GM23248 (cell line): ENCODE measurements at regions not wholly inside any gene's neighbourhood (a gene's known extent, or its start where the extent isn't known, plus 50 kb on each side); places are given as distances from the start of the nearest gene placed in this dataset.

Experiments used
- DNase-seq: peaks from one replicate; pipeline ENCODE4 v3.0.0-alpha.2; 2015
- H2AFZ ChIP-seq: fragments of 200-600 bp; sonication (generic); 2 replicates; pipeline ENCODE4 v1.6.1; 2016; ENCODE audit warnings: antibody characterized with exemption
- H3F3A ChIP-seq: fragments of 200-600 bp; sonication (generic); 2 replicates; pipeline ENCODE4 v1.6.1; 2016; ENCODE audit warnings: mild to moderate bottlenecking, antibody characterized with exemption, mixed run types; ENCODE audit not compliant: insufficient read depth
- H3K27ac ChIP-seq: fragments of 200-600 bp; sonication (generic); 2 replicates; pipeline ENCODE4 v1.5.1; 2016; ENCODE audit warnings: mild to moderate bottlenecking
- H3K27me3 ChIP-seq: fragments of 200-600 bp; sonication (generic); replicated peaks from 2 replicates; pipeline ENCODE4 v1.6.1; 2016; ENCODE audit warnings: mild to moderate bottlenecking; ENCODE audit not compliant: insufficient read depth
- H3K36me3 ChIP-seq: fragments of 200-600 bp; sonication (generic); 2 replicates; pipeline ENCODE4 v1.6.1; 2016; ENCODE audit warnings: low read depth, mild to moderate bottlenecking
- H3K4me1 ChIP-seq: fragments of 200-600 bp; sonication (generic); 2 replicates; pipeline ENCODE4 v1.6.1; 2016; ENCODE audit warnings: mild to moderate bottlenecking; ENCODE audit not compliant: insufficient read depth
- H3K4me2 ChIP-seq: fragments of 200-600 bp; sonication (generic); one replicate; pipeline ENCODE4 v1.6.1; 2016; ENCODE audit warnings: mild to moderate bottlenecking; ENCODE audit not compliant: unreplicated experiment
- H3K4me3 ChIP-seq: fragments of 200-600 bp; sonication (generic); 2 replicates; pipeline ENCODE4 v1.5.1; 2016; ENCODE audit warnings: mild to moderate bottlenecking
- H3K79me2 ChIP-seq: fragments of 200-600 bp; sonication (generic); 2 replicates; pipeline ENCODE4 v1.6.1; 2016; ENCODE audit warnings: mild to moderate bottlenecking; ENCODE audit not compliant: insufficient read depth
- H3K9ac ChIP-seq: fragments of 200-600 bp; sonication (generic); 2 replicates; pipeline ENCODE4 v1.6.1; 2016; ENCODE audit warnings: mild to moderate bottlenecking
- H3K9me2 ChIP-seq: fragments of 200-600 bp; sonication (generic); 2 replicates; pipeline ENCODE4 v1.6.1; 2016; ENCODE audit warnings: mixed run types, mild to moderate bottlenecking, moderate library complexity; ENCODE audit not compliant: insufficient read depth
- H3K9me3 ChIP-seq: fragments of 200-600 bp; sonication (generic); one replicate; pipeline ENCODE4 v1.6.1; 2017; ENCODE audit warnings: low read depth
- H4K20me1 ChIP-seq: fragments of 200-600 bp; sonication (generic); 2 replicates; pipeline ENCODE4 v1.6.0; 2016; ENCODE audit not compliant: insufficient read depth
- EZH2 ChIP-seq: fragments of 200-600 bp; sonication (generic); IDR thresholded peaks from 2 replicates; pipeline ENCODE4 v1.6.1; 2018; ENCODE audit warnings: antibody characterized with exemption, mild to moderate bottlenecking; ENCODE audit not compliant: insufficient read depth, poor library complexity, severe bottlenecking
- EZH2phosphoT487 ChIP-seq: fragments of 200-600 bp; sonication (generic); IDR thresholded peaks from 2 replicates; pipeline ENCODE4 v1.6.1; 2018; ENCODE audit warnings: antibody characterized with exemption, moderate library complexity, mild to moderate bottlenecking, low read depth; ENCODE audit not compliant: insufficient read depth
- WGBS, 2 experiments: methylation state at CpG; one replicate each; pipeline ENCODE4 v1.1.6; 2015 to 2017; ENCODE audit warnings: low lambda C conversion rate in 2 of 2, low coverage in 1 of 2; ENCODE audit errors: missing lambda C conversion rate in 2 of 2; 5-methylcytosine and 5-hydroxymethylcytosine counted together
- in situ Hi-C: fragments of 300-500 bp; cut with MboI; formaldehyde crosslinking; loops from 2 replicates; pipeline ENCODE4 v1.15.0; 2020

GRCh38 chr9:18045326-18045725, 428.6 kb upstream of the ADAMTSL1 start:
- in situ Hi-C loops: loop anchor here (10.0 kb wide), 1 partner anchor 59 kb away; no protein-coding TSS in a partner anchor
- Histone ChIP-seq H3K4me3 (no peak overlapping the region), H3K79me2 (no peaks in the 10 kb centered on the region), H3K36me3 (no peaks in the 10 kb centered on the region), H3K9ac (no peak overlapping the region), H4K20me1 (no peaks in the 10 kb centered on the region), H3K4me2 (no peak overlapping the region), H3K27ac (no peak overlapping the region), H3K27me3 (no peaks in the 10 kb centered on the region), H3K9me2 (no peaks in the 10 kb centered on the region), H3F3A (no peaks in the 10 kb centered on the region), H2AFZ (no peak overlapping the region), H3K4me1 (no peaks in the 10 kb centered on the region), H3K9me3 (no peaks in the 10 kb centered on the region)
- DNase-seq: no peak
- 5 to 6% methylated on average over 1 of the region's 1 CpG for WGBS, 2 experiments
- no peak for TF ChIP-seq EZH2
- TF ChIP-seq EZH2phosphoT487: no peak

GRCh38 chr9:18046068-18046467, 427.9 kb upstream of the ADAMTSL1 start:
- 18 to 29% methylated on average over 1 of the region's 1 CpG for WGBS, 2 experiments
- H4K20me1 ChIP-seq: no peaks in the 10 kb centered on the region
- H3K4me2 ChIP-seq: no peak overlapping the region
- no peaks in the 10 kb centered on the region for H3F3A ChIP-seq
- H3K36me3 ChIP-seq: no peaks in the 10 kb centered on the region
- DNase-seq: no peak
- H3K9me2 ChIP-seq: no peaks in the 10 kb centered on the region
- no peaks in the 10 kb centered on the region for H3K79me2 ChIP-seq
- TF ChIP-seq EZH2phosphoT487 (no peak), EZH2 (no peak)
- in situ Hi-C loops: loop anchor here (10.0 kb wide), 1 partner anchor 59 kb away; no protein-coding TSS in a partner anchor
- no peak overlapping the region for H3K27ac ChIP-seq
- no peak overlapping the region for H3K4me3 ChIP-seq
- H3K9ac ChIP-seq: no peak overlapping the region
- H3K9me3 ChIP-seq: no peaks in the 10 kb centered on the region
- H3K27me3 ChIP-seq: no peaks in the 10 kb centered on the region
- H2AFZ ChIP-seq: no peak overlapping the region
- H3K4me1 ChIP-seq: no peaks in the 10 kb centered on the region

- Histone ChIP-seq H3K4me2 (no peak overlapping the region), H3K27me3 (peaks cover 3% of the 10 kb centered on the region; the same call in 1 of the 2 replicates), H3K4me3 (no peak overlapping the region), H3F3A (no peaks in the 10 kb centered on the region), H3K9ac (no peak overlapping the region), H3K27ac (no peak overlapping the region), H3K36me3 (no peaks in the 10 kb centered on the region), H3K9me3 (no peaks in the 10 kb centered on the region), H2AFZ (no peak overlapping the region), H4K20me1 (no peaks in the 10 kb centered on the region), H3K9me2 (no peaks in the 10 kb centered on the region), H3K4me1 (no peaks in the 10 kb centered on the region), H3K79me2 (no peaks in the 10 kb centered on the region)
- DNase-seq: no peak
- 39 to 44% methylated on average over 2 of the region's 2 CpGs for WGBS, 2 experiments
- in situ Hi-C loops: no loop called here
- TF ChIP-seq EZH2phosphoT487: no peak
- TF ChIP-seq EZH2: no peak
These were observed 422.3 kb upstream of the ADAMTSL1 start for GRCh38 chr9:18051638-18052037.

GRCh38 chr9:18052060-18052459, 421.9 kb upstream of the ADAMTSL1 start:
- Histone ChIP-seq H3K79me2 (no peaks in the 10 kb centered on the region), H3K9ac (no peak overlapping the region), H3F3A (no peaks in the 10 kb centered on the region), H3K9me2 (no peaks in the 10 kb centered on the region), H3K36me3 (no peaks in the 10 kb centered on the region), H2AFZ (no peak overlapping the region), H3K4me1 (no peaks in the 10 kb centered on the region), H4K20me1 (no peaks in the 10 kb centered on the region), H3K4me3 (no peak overlapping the region), H3K9me3 (no peaks in the 10 kb centered on the region), H3K27ac (no peak overlapping the region), H3K27me3 (peaks cover 3% of the 10 kb centered on the region; the same call in 1 of the 2 replicates), H3K4me2 (no peak overlapping the region)
- DNase-seq: no peak
- TF ChIP-seq EZH2phosphoT487 (no peak), EZH2 (no peak)
- in situ Hi-C loops: no loop called here

- Histone ChIP-seq H3K4me3 (no peak overlapping the region), H3K4me2 (no peak overlapping the region), H2AFZ (no peak overlapping the region), H3K4me1 (no peaks in the 10 kb centered on the region), H4K20me1 (no peaks in the 10 kb centered on the region), H3F3A (no peaks in the 10 kb centered on the region), H3K27me3 (peaks cover 3% of the 10 kb centered on the region; the same call in 1 of the 2 replicates), H3K9ac (no peak overlapping the region), H3K9me2 (no peaks in the 10 kb centered on the region), H3K36me3 (no peaks in the 10 kb centered on the region), H3K27ac (no peak overlapping the region), H3K79me2 (no peaks in the 10 kb centered on the region), H3K9me3 (no peaks in the 10 kb centered on the region)
- no peak for DNase-seq
- no peak for TF ChIP-seq EZH2phosphoT487
- TF ChIP-seq EZH2: no peak
- 50 to 52% methylated on average over 8 of the region's 8 CpGs for WGBS, 2 experiments
- in situ Hi-C loops: no loop called here
These were observed 417.5 kb upstream of the ADAMTSL1 start for GRCh38 chr9:18056269-18056992.
